ENCODE measurements at regions not wholly inside any gene's neighbourhood (a gene's known extent, or its start where the extent isn't known, plus 50 kb on each side); places are given as distances from the start of the nearest gene placed in this dataset.

- TF ChIP-seq CTCF (conservative IDR thresholded peaks at IDR 0.05), result no peak
- no peak for TF ChIP-seq EZH2 (IDR thresholded peaks at IDR 0.05; ENCODE audit: low read depth)
- CTCF ChIA-PET, result no interaction called here
- DNase-seq, result no peak
- BruUV-seq (replicated peaks), result no TSS peak
- no peaks in the 10 kb centered on the region for H3K9me2 ChIP-seq (ENCODE audit: insufficient read depth)
- H3K4me3 ChIP-seq, result no peak overlapping the region
- H3F3A ChIP-seq (ENCODE audit: insufficient read depth, low read depth), result no peaks in the 10 kb centered on the region
- H4K20me1 ChIP-seq (ENCODE audit: insufficient read depth), result no peaks in the 10 kb centered on the region
- H3K36me3 ChIP-seq (ENCODE audit: low read depth), result no peaks in the 10 kb centered on the region
- H3K4me1 ChIP-seq (replicated peaks; ENCODE audit: insufficient read depth), result peaks cover 4% of the 10 kb centered on the region; the same call in 1 of the 2 replicates
- H2AFZ ChIP-seq, result no peak overlapping the region
- no peak overlapping the region for H3K27ac ChIP-seq
- POLR2A ChIA-PET (ENCODE audit: unreplicated experiment), result no interaction called here
- H3K9me3 ChIP-seq (ENCODE audit: insufficient read depth, low read depth), result no peaks in the 10 kb centered on the region
- no peaks in the 10 kb centered on the region for H3K27me3 ChIP-seq (ENCODE audit: insufficient read depth, low read depth)
- intact Hi-C loops (cut with micrococcal nuclease; ENCODE audit: unreplicated experiment), result no loop called here
- H3K4me2 ChIP-seq, result no peak overlapping the region
- H3K79me2 ChIP-seq (ENCODE audit: low read depth), result no peaks in the 10 kb centered on the region
Observed at GRCh38 chr2:136325844-136326331, 207.9 kb upstream of the CXCR4 start.

GRCh38 chr2:136324966-136325365 lies 207.0 kb upstream of the CXCR4 start:
- no peaks in the 10 kb centered on the region for H3K9me2 ChIP-seq (ENCODE audit: insufficient read depth)

GRCh38 chr2:136323935-136324334 lies 206.0 kb upstream of the CXCR4 start:
- H3K36me3 ChIP-seq (ENCODE audit: low read depth), result no peaks in the 10 kb centered on the region
- no peaks in the 10 kb centered on the region for H3F3A ChIP-seq (ENCODE audit: insufficient read depth, low read depth)
- peaks cover 4% of the 10 kb centered on the region; the same call in 1 of the 2 replicates for H3K4me1 ChIP-seq (replicated peaks; ENCODE audit: insufficient read depth)
- intact Hi-C loops (cut with micrococcal nuclease; ENCODE audit: unreplicated experiment), result no loop called here
- no peaks in the 10 kb centered on the region for H3K9me3 ChIP-seq (ENCODE audit: insufficient read depth, low read depth)
- DNase-seq, result no peak
- H3K9me2 ChIP-seq (ENCODE audit: insufficient read depth), result no peaks in the 10 kb centered on the region
- no peaks in the 10 kb centered on the region for H3K27me3 ChIP-seq (ENCODE audit: insufficient read depth, low read depth)
- TF ChIP-seq EZH2 (IDR thresholded peaks at IDR 0.05; ENCODE audit: low read depth) (no peak), CTCF (conservative IDR thresholded peaks at IDR 0.05) (no peak)
- H4K20me1 ChIP-seq (ENCODE audit: insufficient read depth), result no peaks in the 10 kb centered on the region
- ChIA-PET POLR2A (ENCODE audit: unreplicated experiment) (no interaction called here), CTCF (no interaction called here)
- no peak overlapping the region; the same call in 1 of the 2 replicates for H2AFZ ChIP-seq
- no peak overlapping the region for H3K27ac ChIP-seq
- no TSS peak for BruUV-seq (replicated peaks)
- no peak overlapping the region for H3K4me3 ChIP-seq
- no peaks in the 10 kb centered on the region for H3K79me2 ChIP-seq (ENCODE audit: low read depth)
- no peak overlapping the region for H3K4me2 ChIP-seq

More at GRCh38 chr2:136324966-136325365, 207.0 kb upstream of the CXCR4 start:
- no TSS peak for BruUV-seq (replicated peaks)
- intact Hi-C loops (cut with micrococcal nuclease; ENCODE audit: unreplicated experiment), result no loop called here
- no peaks in the 10 kb centered on the region for H3K79me2 ChIP-seq (ENCODE audit: low read depth)
- TF ChIP-seq EZH2 (IDR thresholded peaks at IDR 0.05; ENCODE audit: low read depth) (no peak), CTCF (conservative IDR thresholded peaks at IDR 0.05) (no peak)
- H3F3A ChIP-seq (ENCODE audit: insufficient read depth, low read depth), result no peaks in the 10 kb centered on the region
- CTCF ChIA-PET, result no interaction called here
- H3K27me3 ChIP-seq (ENCODE audit: insufficient read depth, low read depth), result no peaks in the 10 kb centered on the region
- peaks cover 4% of the 10 kb centered on the region; the same call in 1 of the 2 replicates for H3K4me1 ChIP-seq (replicated peaks; ENCODE audit: insufficient read depth)
- no peak overlapping the region for H3K4me3 ChIP-seq
- H3K36me3 ChIP-seq (ENCODE audit: low read depth), result no peaks in the 10 kb centered on the region
- no peak overlapping the region for H3K27ac ChIP-seq
- no peaks in the 10 kb centered on the region for H3K9me3 ChIP-seq (ENCODE audit: insufficient read depth, low read depth)
- no peak for DNase-seq
- H4K20me1 ChIP-seq (ENCODE audit: insufficient read depth), result no peaks in the 10 kb centered on the region
- POLR2A ChIA-PET (ENCODE audit: unreplicated experiment), result no interaction called here
- H2AFZ ChIP-seq, result no peak overlapping the region
- H3K4me2 ChIP-seq, result no peak overlapping the region
